ENCODE measurements at regions not wholly inside any gene's neighbourhood (a gene's known extent, or its start where the extent isn't known, plus 50 kb on each side); places are given as distances from the start of the nearest gene placed in this dataset.

DNA sequence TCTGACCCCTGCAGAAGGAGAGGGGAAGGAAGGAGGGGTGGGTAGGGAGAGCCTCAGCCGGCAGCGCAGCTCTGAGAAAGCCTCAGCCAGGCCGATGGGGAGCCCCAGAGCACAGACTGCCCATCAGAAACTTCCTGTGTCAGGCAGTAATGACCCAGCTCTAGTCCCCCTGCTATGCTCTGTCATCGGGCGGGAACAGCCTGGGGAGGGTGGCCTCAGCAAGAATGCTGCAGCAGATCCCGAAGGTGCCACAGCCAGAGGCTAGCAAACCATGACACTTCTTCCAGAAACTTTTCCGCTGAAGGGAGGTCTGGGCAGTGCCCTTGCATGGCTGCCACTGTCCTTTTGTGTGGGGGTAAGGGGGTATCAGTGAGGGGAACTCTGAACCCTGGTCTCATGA lies 279.0 kb downstream of the BCOR start:
- TF ChIP-seq, protein P1, sequence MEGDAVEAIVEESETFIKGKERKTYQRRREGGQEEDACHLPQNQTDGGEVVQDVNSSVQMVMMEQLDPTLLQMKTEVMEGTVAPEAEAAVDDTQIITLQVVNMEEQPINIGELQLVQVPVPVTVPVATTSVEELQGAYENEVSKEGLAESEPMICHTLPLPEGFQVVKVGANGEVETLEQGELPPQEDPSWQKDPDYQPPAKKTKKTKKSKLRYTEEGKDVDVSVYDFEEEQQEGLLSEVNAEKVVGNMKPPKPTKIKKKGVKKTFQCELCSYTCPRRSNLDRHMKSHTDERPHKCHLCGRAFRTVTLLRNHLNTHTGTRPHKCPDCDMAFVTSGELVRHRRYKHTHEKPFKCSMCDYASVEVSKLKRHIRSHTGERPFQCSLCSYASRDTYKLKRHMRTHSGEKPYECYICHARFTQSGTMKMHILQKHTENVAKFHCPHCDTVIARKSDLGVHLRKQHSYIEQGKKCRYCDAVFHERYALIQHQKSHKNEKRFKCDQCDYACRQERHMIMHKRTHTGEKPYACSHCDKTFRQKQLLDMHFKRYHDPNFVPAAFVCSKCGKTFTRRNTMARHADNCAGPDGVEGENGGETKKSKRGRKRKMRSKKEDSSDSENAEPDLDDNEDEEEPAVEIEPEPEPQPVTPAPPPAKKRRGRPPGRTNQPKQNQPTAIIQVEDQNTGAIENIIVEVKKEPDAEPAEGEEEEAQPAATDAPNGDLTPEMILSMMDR (IDR thresholded peaks at IDR 0.05), result no peak
- no peak for TF ChIP-seq POLR2A (IDR thresholded peaks at IDR 0.05)
